ENCODE measurements at regions not wholly inside any gene's neighbourhood (a gene's known extent, or its start where the extent isn't known, plus 50 kb on each side); places are given as distances from the start of the nearest gene placed in this dataset.

- DNase-seq (ENCODE audit: low spot score) (no peak), ATAC-seq (no peak)
- H3F3A ChIP-seq (replicated peaks; ENCODE audit: low read depth) = no peaks in the 10 kb centered on the region
- H3K27ac ChIP-seq (ENCODE audit: low read depth) = no peak overlapping the region
- no peak overlapping the region for H3K27ac Mint-ChIP-seq
- no peak overlapping the region for H3K4me2 ChIP-seq
- peaks cover 7% of the 10 kb centered on the region; the same call in 2 of the 3 replicates for H3K4me1 Mint-ChIP-seq
- no peaks in the 10 kb centered on the region for H3K27me3 ChIP-seq (ENCODE audit: insufficient read depth)
- no peak overlapping the region for H3K4me3 Mint-ChIP-seq
- H4K20me1 ChIP-seq (replicated peaks; ENCODE audit: insufficient read depth) = no peaks in the 10 kb centered on the region
- no peaks in the 10 kb centered on the region for H3K79me2 ChIP-seq (replicated peaks; ENCODE audit: insufficient read depth)
- no peaks in the 10 kb centered on the region for H3K27me3 Mint-ChIP-seq (ENCODE audit: insufficient read depth, low read depth, poor library complexity)
- H3K36me3 Mint-ChIP-seq (ENCODE audit: low read depth) = no peaks in the 10 kb centered on the region
- no peaks in the 10 kb centered on the region for H3K9me2 ChIP-seq (ENCODE audit: insufficient read depth)
- no peaks in the 10 kb centered on the region for H3K4me1 ChIP-seq (ENCODE audit: insufficient read depth)
- no peaks in the 10 kb centered on the region for H3K36me3 ChIP-seq (ENCODE audit: insufficient read depth)
- no peaks in the 10 kb centered on the region for H3K9me3 Mint-ChIP-seq
- H2AFZ ChIP-seq = no peak overlapping the region
- H3K4me3 ChIP-seq = no peak overlapping the region
- TF ChIP-seq, protein P1, sequence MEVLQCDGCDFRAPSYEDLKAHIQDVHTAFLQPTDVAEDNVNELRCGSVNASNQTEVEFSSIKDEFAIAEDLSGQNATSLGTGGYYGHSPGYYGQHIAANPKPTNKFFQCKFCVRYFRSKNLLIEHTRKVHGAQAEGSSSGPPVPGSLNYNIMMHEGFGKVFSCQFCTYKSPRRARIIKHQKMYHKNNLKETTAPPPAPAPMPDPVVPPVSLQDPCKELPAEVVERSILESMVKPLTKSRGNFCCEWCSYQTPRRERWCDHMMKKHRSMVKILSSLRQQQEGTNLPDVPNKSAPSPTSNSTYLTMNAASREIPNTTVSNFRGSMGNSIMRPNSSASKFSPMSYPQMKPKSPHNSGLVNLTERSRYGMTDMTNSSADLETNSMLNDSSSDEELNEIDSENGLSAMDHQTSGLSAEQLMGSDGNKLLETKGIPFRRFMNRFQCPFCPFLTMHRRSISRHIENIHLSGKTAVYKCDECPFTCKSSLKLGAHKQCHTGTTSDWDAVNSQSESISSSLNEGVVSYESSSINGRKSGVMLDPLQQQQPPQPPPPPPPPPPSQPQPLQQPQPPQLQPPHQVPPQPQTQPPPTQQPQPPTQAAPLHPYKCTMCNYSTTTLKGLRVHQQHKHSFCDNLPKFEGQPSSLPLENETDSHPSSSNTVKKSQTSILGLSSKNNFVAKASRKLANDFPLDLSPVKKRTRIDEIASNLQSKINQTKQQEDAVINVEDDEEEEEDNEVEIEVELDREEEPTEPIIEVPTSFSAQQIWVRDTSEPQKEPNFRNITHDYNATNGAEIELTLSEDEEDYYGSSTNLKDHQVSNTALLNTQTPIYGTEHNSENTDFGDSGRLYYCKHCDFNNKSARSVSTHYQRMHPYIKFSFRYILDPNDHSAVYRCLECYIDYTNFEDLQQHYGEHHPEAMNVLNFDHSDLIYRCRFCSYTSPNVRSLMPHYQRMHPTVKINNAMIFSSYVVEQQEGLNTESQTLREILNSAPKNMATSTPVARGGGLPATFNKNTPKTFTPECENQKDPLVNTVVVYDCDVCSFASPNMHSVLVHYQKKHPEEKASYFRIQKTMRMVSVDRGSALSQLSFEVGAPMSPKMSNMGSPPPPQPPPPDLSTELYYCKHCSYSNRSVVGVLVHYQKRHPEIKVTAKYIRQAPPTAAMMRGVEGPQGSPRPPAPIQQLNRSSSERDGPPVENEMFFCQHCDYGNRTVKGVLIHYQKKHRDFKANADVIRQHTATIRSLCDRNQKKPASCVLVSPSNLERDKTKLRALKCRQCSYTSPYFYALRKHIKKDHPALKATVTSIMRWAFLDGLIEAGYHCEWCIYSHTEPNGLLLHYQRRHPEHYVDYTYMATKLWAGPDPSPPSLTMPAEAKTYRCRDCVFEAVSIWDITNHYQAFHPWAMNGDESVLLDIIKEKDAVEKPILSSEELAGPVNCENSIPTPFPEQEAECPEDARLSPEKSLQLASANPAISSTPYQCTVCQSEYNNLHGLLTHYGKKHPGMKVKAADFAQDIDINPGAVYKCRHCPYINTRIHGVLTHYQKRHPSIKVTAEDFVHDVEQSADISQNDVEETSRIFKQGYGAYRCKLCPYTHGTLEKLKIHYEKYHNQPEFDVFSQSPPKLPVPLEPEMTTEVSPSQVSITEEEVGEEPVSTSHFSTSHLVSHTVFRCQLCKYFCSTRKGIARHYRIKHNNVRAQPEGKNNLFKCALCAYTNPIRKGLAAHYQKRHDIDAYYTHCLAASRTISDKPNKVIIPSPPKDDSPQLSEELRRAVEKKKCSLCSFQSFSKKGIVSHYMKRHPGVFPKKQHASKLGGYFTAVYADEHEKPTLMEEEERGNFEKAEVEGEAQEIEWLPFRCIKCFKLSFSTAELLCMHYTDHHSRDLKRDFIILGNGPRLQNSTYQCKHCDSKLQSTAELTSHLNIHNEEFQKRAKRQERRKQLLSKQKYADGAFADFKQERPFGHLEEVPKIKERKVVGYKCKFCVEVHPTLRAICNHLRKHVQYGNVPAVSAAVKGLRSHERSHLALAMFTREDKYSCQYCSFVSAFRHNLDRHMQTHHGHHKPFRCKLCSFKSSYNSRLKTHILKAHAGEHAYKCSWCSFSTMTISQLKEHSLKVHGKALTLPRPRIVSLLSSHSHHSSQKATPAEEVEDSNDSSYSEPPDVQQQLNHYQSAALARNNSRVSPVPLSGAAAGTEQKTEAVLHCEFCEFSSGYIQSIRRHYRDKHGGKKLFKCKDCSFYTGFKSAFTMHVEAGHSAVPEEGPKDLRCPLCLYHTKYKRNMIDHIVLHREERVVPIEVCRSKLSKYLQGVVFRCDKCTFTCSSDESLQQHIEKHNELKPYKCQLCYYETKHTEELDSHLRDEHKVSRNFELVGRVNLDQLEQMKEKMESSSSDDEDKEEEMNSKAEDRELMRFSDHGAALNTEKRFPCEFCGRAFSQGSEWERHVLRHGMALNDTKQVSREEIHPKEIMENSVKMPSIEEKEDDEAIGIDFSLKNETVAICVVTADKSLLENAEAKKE (CRISPR knock-in tag; IDR thresholded peaks at IDR 0.05) = no peak
- TF ChIP-seq ZNF331 (CRISPR knock-in tag; IDR thresholded peaks at IDR 0.05; ENCODE audit: low read depth) (no peak), STAT1 (IDR thresholded peaks at IDR 0.05; ENCODE audit: unreplicated experiment) (no peak), NANOG (IDR thresholded peaks at IDR 0.05; ENCODE audit: borderline replicate concordance) (no peak), EZH2phosphoT487 (IDR thresholded peaks at IDR 0.05; ENCODE audit: unreplicated experiment) (no peak), ETS1 (IDR thresholded peaks at IDR 0.05) (no peak), CREB1 (CRISPR knock-in tag; IDR thresholded peaks at IDR 0.05; ENCODE audit: low read depth) (no peak), CTCF (conservative IDR thresholded peaks at IDR 0.05; ENCODE audit: low read depth in 2 of 2) (no peak), ZNF114 (CRISPR knock-in tag; IDR thresholded peaks at IDR 0.05) (no peak), JUNB (IDR thresholded peaks at IDR 0.05; ENCODE audit: unreplicated experiment) (no peak), EZH2 (IDR thresholded peaks at IDR 0.05; ENCODE audit: low read depth, unreplicated experiment) (no peak), POLR2AphosphoS5 (IDR thresholded peaks at IDR 0.05; ENCODE audit: low read depth) (no peak)
- TF ChIP-seq, protein P2, sequence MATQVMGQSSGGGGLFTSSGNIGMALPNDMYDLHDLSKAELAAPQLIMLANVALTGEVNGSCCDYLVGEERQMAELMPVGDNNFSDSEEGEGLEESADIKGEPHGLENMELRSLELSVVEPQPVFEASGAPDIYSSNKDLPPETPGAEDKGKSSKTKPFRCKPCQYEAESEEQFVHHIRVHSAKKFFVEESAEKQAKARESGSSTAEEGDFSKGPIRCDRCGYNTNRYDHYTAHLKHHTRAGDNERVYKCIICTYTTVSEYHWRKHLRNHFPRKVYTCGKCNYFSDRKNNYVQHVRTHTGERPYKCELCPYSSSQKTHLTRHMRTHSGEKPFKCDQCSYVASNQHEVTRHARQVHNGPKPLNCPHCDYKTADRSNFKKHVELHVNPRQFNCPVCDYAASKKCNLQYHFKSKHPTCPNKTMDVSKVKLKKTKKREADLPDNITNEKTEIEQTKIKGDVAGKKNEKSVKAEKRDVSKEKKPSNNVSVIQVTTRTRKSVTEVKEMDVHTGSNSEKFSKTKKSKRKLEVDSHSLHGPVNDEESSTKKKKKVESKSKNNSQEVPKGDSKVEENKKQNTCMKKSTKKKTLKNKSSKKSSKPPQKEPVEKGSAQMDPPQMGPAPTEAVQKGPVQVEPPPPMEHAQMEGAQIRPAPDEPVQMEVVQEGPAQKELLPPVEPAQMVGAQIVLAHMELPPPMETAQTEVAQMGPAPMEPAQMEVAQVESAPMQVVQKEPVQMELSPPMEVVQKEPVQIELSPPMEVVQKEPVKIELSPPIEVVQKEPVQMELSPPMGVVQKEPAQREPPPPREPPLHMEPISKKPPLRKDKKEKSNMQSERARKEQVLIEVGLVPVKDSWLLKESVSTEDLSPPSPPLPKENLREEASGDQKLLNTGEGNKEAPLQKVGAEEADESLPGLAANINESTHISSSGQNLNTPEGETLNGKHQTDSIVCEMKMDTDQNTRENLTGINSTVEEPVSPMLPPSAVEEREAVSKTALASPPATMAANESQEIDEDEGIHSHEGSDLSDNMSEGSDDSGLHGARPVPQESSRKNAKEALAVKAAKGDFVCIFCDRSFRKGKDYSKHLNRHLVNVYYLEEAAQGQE (IDR thresholded peaks at IDR 0.05; ENCODE audit: unreplicated experiment) = no peak
Measured at GRCh38 chrX:133473451-133473850, 58.2 kb upstream of the GPC4 start.
